ENCODE measurements at regions not wholly inside any gene's neighbourhood (a gene's known extent, or its start where the extent isn't known, plus 50 kb on each side); places are given as distances from the start of the nearest gene placed in this dataset.

GRCh38 chr10:89134963-89135362 lies 72.2 kb downstream of the CH25H start:
- TF ChIP-seq CTCF (IDR thresholded peaks at IDR 0.05 in 8 of 11, conservative IDR thresholded peaks at IDR 0.05 in 3 of 11) (no peak), POLR2A (IDR thresholded peaks at IDR 0.05) (no peak), POLR2AphosphoS5 (IDR thresholded peaks at IDR 0.05) (no peak)

Data from spleen (tissue), 7 donors.